ENCODE measurements at regions not wholly inside any gene's neighbourhood (a gene's known extent, or its start where the extent isn't known, plus 50 kb on each side); places are given as distances from the start of the nearest gene placed in this dataset.
"Not testable (repeated sequence)": the region's sequence is repeated elsewhere in the genome, so short reads cannot be mapped to it uniquely, and the experiment has no call there.

DNA sequence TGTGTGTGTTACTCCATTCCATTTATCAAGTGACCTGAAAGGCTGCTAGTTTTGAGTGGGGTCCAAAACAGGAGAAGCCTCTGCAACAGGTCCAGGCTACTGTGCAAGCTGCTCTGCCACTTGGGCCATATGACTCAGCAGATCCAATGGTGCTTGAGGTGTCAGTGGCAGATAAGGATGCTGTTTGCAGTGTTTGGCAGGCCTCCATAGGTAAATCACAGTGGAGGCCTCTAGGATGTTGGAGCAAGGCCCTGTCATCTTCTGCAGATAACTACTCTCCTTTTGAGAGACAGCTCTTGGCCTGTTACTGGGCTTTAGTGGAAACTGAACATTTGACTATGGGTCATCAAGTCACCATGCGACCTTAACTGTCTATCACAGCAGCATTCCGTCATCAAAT, 52.3 kb upstream of the SMARCAD1 start:
- not testable (repeated sequence) for TF ChIP-seq RAD21 (IDR thresholded peaks at IDR 0.05; ENCODE audit: low read length); REST (IDR thresholded peaks at IDR 0.05; ENCODE audit: low read depth, low read length)
- TF ChIP-seq, protein P1, sequence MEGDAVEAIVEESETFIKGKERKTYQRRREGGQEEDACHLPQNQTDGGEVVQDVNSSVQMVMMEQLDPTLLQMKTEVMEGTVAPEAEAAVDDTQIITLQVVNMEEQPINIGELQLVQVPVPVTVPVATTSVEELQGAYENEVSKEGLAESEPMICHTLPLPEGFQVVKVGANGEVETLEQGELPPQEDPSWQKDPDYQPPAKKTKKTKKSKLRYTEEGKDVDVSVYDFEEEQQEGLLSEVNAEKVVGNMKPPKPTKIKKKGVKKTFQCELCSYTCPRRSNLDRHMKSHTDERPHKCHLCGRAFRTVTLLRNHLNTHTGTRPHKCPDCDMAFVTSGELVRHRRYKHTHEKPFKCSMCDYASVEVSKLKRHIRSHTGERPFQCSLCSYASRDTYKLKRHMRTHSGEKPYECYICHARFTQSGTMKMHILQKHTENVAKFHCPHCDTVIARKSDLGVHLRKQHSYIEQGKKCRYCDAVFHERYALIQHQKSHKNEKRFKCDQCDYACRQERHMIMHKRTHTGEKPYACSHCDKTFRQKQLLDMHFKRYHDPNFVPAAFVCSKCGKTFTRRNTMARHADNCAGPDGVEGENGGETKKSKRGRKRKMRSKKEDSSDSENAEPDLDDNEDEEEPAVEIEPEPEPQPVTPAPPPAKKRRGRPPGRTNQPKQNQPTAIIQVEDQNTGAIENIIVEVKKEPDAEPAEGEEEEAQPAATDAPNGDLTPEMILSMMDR (IDR thresholded peaks at IDR 0.05): not testable (repeated sequence)

All from SK-N-SH (cell line).